Activated CD4-positive, alpha-beta memory T cell treated with anti-CD3 and anti-CD28 coated beads, Interleukin-2, amount 10 ng/mL, durations not matched to agents 7 days and 5 days (primary cell): ENCODE measurements at regions not wholly inside any gene's neighbourhood (a gene's known extent, or its start where the extent isn't known, plus 50 kb on each side); places are given as distances from the start of the nearest gene placed in this dataset.

ENCODE experiments used
- CTCF ChIA-PET: fragments of 350-600 bp; sonication (Branson Sonifier 250); formaldehyde crosslinking; loops from one replicate; lab custom pipeline; 2021; ENCODE audit warnings: antibody characterized with exemption, inconsistent platforms; lab: Charles Lee
- POLR2A ChIA-PET: fragments of 350-600 bp; sonication (Branson Sonifier 250); formaldehyde crosslinking; loops from one replicate; lab custom pipeline; 2021; ENCODE audit warnings: antibody characterized with exemption; lab: Charles Lee
- DNase-seq: peaks from one replicate; pipeline ENCODE4 v3.0.0-alpha.2; 2020
- H3K27ac Mint-ChIP-seq: one replicate; pipeline ENCODE4 v1.8.0; 2021; ENCODE audit warnings: mild to moderate bottlenecking, mixed read lengths
- H3K27me3 Mint-ChIP-seq: one replicate; pipeline ENCODE4 v1.8.0; 2021; ENCODE audit warnings: mixed read lengths
- H3K36me3 Mint-ChIP-seq: one replicate; pipeline ENCODE4 v1.8.0; 2021; ENCODE audit warnings: low read depth, mixed read lengths
- H3K4me1 Mint-ChIP-seq: one replicate; pipeline ENCODE4 v1.8.0; 2021; ENCODE audit warnings: mixed read lengths
- H3K4me3 Mint-ChIP-seq: one replicate; pipeline ENCODE4 v1.8.0; 2021; ENCODE audit warnings: mild to moderate bottlenecking, mixed read lengths
- H3K9me3 Mint-ChIP-seq: one replicate; pipeline ENCODE4 v1.8.0; 2021; ENCODE audit warnings: mixed read lengths

DNA sequence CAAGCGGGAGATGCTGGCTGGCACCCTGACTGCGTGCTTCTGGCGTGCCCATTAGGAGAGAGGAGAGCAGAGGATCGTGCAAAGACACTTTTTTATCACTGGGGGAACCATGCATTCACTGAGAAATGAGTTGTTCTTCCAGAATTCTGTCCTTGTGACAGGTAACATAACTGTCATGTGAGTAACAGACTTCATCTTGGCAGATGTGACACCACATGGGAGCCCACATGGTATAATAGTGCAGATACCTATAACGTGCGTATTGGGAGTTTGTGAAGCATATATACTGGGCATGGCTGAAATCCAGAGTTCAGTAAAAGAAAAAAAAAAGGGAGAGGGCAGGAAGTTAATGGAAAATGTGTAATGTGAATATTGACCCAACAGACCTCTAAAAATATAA lies 159.6 kb upstream of the BACE2 start:
- no peak overlapping the region for H3K4me3 Mint-ChIP-seq
- H3K4me1 Mint-ChIP-seq: no peaks in the 10 kb centered on the region
- H3K27ac Mint-ChIP-seq: no peak overlapping the region
- ChIA-PET POLR2A (no interaction called here), CTCF (no interaction called here)
- no peaks in the 10 kb centered on the region for H3K27me3 Mint-ChIP-seq
- H3K9me3 Mint-ChIP-seq: no peaks in the 10 kb centered on the region
- no peak for DNase-seq
- no peaks in the 10 kb centered on the region for H3K36me3 Mint-ChIP-seq

DNA sequence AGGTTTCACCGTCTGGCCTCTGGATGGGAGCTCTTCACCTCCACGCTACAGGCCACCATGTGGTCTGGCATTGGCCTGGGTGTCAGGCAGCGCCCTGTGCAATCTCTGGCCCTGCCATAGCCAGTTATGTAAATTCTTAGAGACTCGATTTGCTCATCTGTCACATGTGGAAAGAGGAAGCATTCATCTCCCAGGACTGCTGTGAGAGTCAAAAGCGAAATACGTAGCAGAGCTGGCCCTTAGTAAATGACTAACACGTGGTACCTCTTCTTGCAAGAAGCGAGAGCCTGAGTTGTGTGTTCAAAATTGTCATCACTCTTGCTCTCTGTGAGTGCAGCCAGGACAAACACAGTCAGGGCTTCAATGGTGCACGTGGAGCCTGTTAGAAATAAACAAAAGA lies 159.0 kb upstream of the BACE2 start:
- no peaks in the 10 kb centered on the region for H3K9me3 Mint-ChIP-seq
- no peak overlapping the region for H3K4me3 Mint-ChIP-seq
- no peaks in the 10 kb centered on the region for H3K27me3 Mint-ChIP-seq
- H3K36me3 Mint-ChIP-seq: no peaks in the 10 kb centered on the region
- ChIA-PET POLR2A (no interaction called here), CTCF (no interaction called here)
- no peak overlapping the region for H3K27ac Mint-ChIP-seq
- DNase-seq: no peak
- no peaks in the 10 kb centered on the region for H3K4me1 Mint-ChIP-seq

DNA sequence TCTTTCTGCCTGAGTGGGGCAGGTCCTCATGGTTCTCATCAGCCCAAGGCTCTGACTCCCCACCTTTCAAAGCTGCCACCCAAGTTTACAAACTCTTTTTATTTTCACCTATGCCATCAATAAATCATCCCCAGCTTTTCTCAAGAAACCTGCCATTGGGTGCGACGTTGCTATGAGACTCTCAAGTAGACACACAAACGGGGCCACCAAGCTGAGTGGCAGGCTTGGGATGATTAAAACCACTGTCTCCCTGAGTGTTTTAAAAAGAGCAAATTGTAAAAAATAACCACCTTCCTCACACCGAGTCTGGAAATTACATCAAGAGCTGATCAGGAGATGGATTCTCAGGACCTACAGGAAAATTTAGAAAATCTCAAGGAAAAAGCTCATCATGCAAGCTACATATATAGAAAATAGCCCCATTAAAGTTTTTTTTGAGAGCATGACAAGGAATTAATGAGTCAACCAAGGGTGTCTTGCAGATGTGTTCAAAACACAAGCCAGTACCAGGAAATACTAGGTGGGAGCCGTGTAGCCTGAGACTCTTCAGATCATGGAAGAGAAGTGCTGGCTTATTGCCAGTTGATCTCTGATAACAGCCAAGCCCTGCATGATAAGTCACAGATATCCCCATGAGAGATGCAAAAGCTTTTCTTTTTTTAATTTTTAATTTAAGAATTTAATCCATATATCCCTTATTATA lies 158.4 kb upstream of the BACE2 start:
- ChIA-PET CTCF (no interaction called here), POLR2A (no interaction called here)
- Mint-ChIP-seq H3K27ac (no peak overlapping the region), H3K4me3 (no peak overlapping the region), H3K9me3 (no peaks in the 10 kb centered on the region), H3K27me3 (no peaks in the 10 kb centered on the region), H3K4me1 (no peaks in the 10 kb centered on the region), H3K36me3 (no peaks in the 10 kb centered on the region)
- DNase-seq: no peak

DNA sequence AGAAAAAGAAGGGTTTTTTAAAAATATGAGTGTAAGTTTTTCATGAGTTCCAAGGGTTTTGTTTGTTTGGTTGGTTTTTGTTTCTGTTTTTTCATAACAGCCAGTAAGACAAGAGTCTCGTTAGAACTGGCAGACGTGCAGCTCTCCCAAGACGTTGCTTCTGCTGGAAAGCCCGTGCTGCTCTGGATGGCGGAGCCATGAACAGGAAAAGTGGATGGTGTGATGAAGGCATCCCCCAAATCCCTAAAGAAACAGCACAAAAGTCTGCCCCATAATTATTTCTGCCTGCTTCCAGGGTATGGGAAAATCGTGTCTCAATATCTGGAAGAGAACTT lies 157.9 kb upstream of the BACE2 start:
- Mint-ChIP-seq H3K9me3 (no peaks in the 10 kb centered on the region), H3K36me3 (no peaks in the 10 kb centered on the region), H3K27ac (no peak overlapping the region), H3K4me1 (no peaks in the 10 kb centered on the region), H3K4me3 (no peak overlapping the region), H3K27me3 (no peaks in the 10 kb centered on the region)
- ChIA-PET POLR2A (no interaction called here), CTCF (no interaction called here)
- DNase-seq: no peak

DNA sequence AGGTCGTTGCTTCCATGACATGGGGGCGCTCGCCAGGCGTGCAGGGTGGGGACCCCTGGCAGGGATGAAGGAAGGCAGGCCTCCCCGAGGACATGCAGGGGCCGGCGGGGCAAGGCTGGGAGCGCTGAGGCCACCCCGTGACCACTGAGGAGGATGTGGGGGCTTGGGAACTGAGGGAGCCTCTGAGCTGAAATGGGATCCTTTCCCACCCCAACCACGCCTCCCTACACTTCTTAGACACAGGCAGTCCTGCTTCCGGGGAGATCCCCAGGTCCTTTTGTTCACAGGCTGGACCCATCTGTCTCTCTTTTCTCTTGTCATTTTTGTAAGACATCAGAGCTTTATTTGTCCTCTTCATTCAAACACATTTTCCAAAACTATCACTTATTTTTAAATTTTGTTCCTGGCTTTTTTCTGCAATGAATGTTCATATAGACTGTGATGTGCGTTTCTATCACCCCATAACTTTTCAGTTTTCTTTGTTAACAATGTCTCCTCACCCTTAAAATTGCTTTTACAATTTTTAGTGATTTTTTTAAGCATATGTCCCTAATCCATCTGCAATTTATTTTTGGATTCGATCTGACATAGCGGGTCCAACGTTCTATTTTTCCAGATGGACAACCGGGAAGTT lies 156.7 kb upstream of the BACE2 start:
- ChIA-PET CTCF (no interaction called here), POLR2A (no interaction called here)
- no peaks in the 10 kb centered on the region for H3K36me3 Mint-ChIP-seq
- no peak overlapping the region for H3K27ac Mint-ChIP-seq
- H3K9me3 Mint-ChIP-seq: no peaks in the 10 kb centered on the region
- no peak for DNase-seq
- no peaks in the 10 kb centered on the region for H3K27me3 Mint-ChIP-seq
- no peak overlapping the region for H3K4me3 Mint-ChIP-seq
- no peaks in the 10 kb centered on the region for H3K4me1 Mint-ChIP-seq

DNA sequence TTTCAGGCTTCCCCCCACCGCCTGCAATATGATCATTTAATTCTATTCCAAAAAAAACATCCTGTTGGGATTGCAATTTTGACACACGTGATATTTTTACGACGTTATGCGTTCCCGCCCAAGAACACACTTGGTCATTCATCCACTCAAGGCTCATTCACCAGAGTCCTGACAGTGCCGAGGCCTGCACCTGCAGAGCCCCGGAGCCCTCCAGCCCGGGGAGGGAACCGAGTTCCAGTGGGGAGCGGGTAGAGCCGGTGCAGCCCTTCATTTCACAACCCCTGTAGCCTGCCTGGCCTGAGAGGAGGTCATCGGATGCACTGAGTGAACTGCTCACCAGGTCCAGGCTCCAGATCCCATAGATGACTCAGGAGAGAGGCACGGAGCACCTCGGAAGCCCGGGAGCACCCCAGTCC lies 156.0 kb upstream of the BACE2 start:
- H3K27me3 Mint-ChIP-seq: no peaks in the 10 kb centered on the region
- CTCF ChIA-PET: no interaction called here
- DNase-seq: no peak
- H3K9me3 Mint-ChIP-seq: no peaks in the 10 kb centered on the region
- H3K4me3 Mint-ChIP-seq: no peak overlapping the region
- POLR2A ChIA-PET: no interaction called here
- H3K27ac Mint-ChIP-seq: no peak overlapping the region
- H3K36me3 Mint-ChIP-seq: no peaks in the 10 kb centered on the region
- H3K4me1 Mint-ChIP-seq: no peaks in the 10 kb centered on the region

DNA sequence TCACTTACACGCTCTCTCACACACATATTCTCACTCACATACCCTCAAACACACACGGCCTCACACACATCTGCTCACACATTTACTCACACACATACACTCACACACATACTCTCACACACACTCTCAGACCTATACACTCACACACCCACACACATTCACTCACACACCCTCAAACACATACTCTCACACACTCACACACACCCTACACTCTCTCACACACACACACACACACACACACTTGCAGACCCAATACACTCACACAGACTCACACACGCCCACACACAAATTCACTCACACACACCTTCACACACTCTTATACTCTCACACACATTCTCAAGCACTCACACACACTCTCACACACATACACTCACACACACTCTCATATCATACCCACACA lies 155.5 kb upstream of the BACE2 start:
- Mint-ChIP-seq H3K27ac (no peak overlapping the region), H3K4me1 (no peaks in the 10 kb centered on the region), H3K9me3 (no peaks in the 10 kb centered on the region), H3K27me3 (no peaks in the 10 kb centered on the region), H3K36me3 (no peaks in the 10 kb centered on the region), H3K4me3 (no peak overlapping the region)
- ChIA-PET CTCF (no interaction called here), POLR2A (no interaction called here)
- DNase-seq: no peak

DNA sequence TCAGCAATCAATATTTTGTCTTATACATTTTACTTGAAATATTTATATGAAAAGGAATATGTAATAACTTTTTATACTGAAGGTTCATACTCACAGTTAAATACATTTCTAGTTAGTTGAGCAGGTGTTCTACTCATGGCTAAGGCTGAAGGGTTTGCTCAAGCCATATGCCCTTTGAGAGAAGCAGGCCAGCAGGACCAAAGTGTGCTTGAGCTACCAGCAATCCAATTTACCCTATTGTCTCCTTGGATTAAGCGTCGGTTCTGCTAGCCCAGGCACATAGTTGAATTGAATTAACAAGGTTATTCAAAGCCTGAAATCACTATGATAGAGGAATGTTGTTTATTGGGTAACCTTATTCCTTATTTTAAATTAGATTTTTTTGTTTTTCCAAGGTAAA lies 151.5 kb upstream of the BACE2 start:
- CTCF ChIA-PET: no interaction called here
- Mint-ChIP-seq H3K4me3 (no peak overlapping the region), H3K9me3 (no peaks in the 10 kb centered on the region), H3K27me3 (no peaks in the 10 kb centered on the region), H3K27ac (no peak overlapping the region), H3K4me1 (no peaks in the 10 kb centered on the region), H3K36me3 (no peaks in the 10 kb centered on the region)
- DNase-seq: no peak
- POLR2A ChIA-PET: no interaction called here

DNA sequence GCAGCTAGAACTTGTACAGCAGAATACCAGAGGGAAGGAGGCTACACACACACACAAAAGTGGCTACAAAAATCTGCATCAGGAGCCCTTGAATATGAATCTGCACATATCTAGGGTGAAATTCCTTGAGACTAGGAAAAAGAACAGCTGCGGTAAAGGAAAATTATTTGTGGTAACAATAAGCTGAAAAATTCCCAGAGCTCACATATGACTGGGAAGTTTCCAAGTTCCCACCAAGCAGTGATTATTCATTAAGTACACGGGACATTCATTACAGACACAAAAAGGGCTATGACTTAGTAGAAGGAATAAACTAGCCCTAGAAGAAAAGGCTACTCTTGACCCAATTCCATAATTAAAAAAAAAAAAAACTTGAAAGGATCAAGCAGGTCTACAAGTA lies 149.5 kb upstream of the BACE2 start:
- no peak overlapping the region for H3K27ac Mint-ChIP-seq
- H3K9me3 Mint-ChIP-seq: no peaks in the 10 kb centered on the region
- no peaks in the 10 kb centered on the region for H3K27me3 Mint-ChIP-seq
- POLR2A ChIA-PET: no interaction called here
- no peak overlapping the region for H3K4me3 Mint-ChIP-seq
- CTCF ChIA-PET: no interaction called here
- H3K36me3 Mint-ChIP-seq: no peaks in the 10 kb centered on the region
- no peak for DNase-seq
- no peaks in the 10 kb centered on the region for H3K4me1 Mint-ChIP-seq

DNA sequence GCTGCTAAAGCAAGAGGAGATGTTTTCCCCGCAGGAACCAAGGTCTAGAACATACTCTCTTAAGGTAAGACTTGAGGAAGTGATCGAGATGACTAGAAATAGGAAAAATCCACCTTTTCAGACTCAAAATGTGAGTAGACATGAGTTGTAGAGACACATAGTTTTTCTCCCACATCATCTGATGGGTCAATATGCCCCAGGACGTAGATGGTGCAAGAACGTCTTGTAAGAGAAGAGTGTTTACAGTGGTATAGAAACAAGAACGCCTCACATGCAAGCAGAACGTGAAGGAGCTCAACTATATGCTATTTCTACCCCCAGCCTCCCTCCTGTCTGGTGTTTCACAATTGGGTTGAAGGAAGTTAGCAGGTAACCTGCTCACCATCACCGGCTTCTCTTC lies 144.0 kb upstream of the BACE2 start:
- H3K36me3 Mint-ChIP-seq: no peaks in the 10 kb centered on the region
- no peak for DNase-seq
- no peak overlapping the region for H3K4me3 Mint-ChIP-seq
- POLR2A ChIA-PET: no interaction called here
- H3K9me3 Mint-ChIP-seq: no peaks in the 10 kb centered on the region
- CTCF ChIA-PET: no interaction called here
- H3K27me3 Mint-ChIP-seq: no peaks in the 10 kb centered on the region
- no peak overlapping the region for H3K27ac Mint-ChIP-seq
- H3K4me1 Mint-ChIP-seq: no peaks in the 10 kb centered on the region

DNA sequence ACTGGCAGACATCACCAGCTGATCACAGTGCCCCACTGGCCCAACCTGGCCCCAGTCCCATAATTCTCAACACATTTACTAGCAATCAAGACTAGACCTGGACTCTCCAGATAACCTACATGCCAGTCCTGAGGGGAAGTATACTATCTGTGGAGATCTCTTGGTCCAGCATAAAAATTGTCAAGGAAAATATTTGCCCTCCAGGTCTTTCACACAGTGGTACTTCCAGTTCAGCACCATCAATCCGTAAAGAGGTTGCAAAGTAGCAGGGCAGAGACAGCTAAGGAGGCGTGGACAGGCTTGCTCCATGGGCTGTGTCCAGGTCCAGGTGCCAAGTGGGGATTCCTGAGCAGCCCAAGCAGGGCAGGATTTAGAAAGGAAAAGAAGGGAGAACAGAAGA lies 143.6 kb upstream of the BACE2 start:
- DNase-seq: no peak
- Mint-ChIP-seq H3K27ac (no peak overlapping the region), H3K36me3 (no peaks in the 10 kb centered on the region), H3K9me3 (no peaks in the 10 kb centered on the region), H3K4me1 (no peaks in the 10 kb centered on the region), H3K27me3 (no peaks in the 10 kb centered on the region), H3K4me3 (no peak overlapping the region)
- ChIA-PET POLR2A (no interaction called here), CTCF (no interaction called here)

DNA sequence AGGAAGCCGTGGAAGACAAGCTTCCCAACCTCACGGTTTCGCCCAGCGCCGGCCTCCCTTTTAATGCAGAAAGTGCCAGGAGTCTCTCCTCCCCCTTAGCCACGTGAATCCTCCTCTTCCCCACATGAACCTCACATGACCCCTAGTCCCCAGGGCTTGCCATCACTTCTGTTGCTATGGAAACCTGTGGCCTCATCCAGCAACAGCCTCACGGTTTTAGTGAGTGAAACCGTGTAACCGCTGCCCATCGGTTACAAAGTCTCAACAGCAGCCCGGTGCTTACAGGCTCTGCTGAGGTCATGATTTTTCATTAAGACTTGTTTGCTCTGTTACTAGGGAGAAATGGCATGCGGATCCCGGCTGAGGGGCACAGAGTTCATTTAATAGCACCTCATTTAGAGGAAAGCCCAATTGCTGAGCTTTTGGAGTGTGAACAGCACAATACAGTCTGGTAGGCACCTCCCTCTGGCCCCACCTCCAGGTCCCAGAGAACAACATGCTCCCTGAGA lies 143.2 kb upstream of the BACE2 start:
- DNase-seq: no peak
- Mint-ChIP-seq H3K36me3 (no peaks in the 10 kb centered on the region), H3K4me3 (no peak overlapping the region), H3K27ac (no peak overlapping the region), H3K4me1 (no peaks in the 10 kb centered on the region), H3K9me3 (no peaks in the 10 kb centered on the region), H3K27me3 (no peaks in the 10 kb centered on the region)
- ChIA-PET CTCF (no interaction called here), POLR2A (no interaction called here)

DNA sequence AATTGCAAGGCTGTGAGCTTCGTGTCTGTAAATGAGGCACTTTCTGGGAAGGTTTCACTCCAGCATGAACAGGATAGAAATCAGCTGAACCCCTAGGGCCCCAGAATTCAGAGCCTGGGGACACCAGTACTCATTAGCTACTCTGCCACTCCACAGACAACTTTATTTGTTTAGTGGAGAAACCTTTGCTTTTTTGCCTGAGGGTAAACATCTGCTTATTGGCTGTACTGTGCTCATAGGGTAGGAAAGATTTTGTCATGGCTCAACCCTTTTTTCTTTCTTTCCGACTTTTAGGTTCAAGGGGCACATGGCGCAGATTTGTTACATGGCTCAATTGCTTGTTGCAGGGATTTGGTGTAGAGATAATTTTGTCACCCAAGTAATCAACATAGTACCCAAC lies 138.4 kb upstream of the BACE2 start:
- no peaks in the 10 kb centered on the region for H3K27me3 Mint-ChIP-seq
- ChIA-PET POLR2A (no interaction called here), CTCF (no interaction called here)
- H3K36me3 Mint-ChIP-seq: no peaks in the 10 kb centered on the region
- H3K4me1 Mint-ChIP-seq: no peaks in the 10 kb centered on the region
- no peak overlapping the region for H3K27ac Mint-ChIP-seq
- no peak overlapping the region for H3K4me3 Mint-ChIP-seq
- H3K9me3 Mint-ChIP-seq: no peaks in the 10 kb centered on the region
- no peak for DNase-seq

DNA sequence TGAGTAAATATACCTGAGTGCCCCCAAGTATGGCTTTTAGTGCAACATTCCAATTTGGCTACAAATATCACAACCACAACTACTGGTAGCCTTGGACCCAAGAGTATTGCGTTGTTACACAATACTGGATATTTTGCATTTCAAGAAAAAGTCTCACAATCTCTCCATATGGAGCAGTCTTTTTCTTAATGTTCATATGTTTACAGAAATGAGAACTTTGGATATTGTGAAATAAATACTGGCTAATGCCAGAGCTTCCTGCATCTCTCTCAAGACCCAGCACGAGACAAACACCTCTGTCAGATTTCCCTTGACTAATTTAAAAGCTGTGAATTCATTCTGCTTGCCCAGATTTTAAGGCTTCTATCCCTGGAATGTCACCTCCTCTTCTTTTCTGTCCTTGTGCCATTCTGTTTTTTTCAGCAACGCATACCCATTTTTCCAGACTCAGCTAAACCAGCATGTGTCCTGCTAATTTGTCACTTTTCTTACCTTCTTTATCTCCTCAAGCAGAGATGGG lies 136.2 kb upstream of the BACE2 start:
- Mint-ChIP-seq H3K4me1 (no peaks in the 10 kb centered on the region), H3K9me3 (no peaks in the 10 kb centered on the region), H3K4me3 (no peak overlapping the region), H3K27ac (no peak overlapping the region), H3K27me3 (no peaks in the 10 kb centered on the region), H3K36me3 (no peaks in the 10 kb centered on the region)
- ChIA-PET CTCF (no interaction called here), POLR2A (no interaction called here)
- DNase-seq: no peak
